SHP77 treated with DMSO at 0.1 percent for 48 hours (cell line): ENCODE measurements at regions not wholly inside any gene's neighbourhood (a gene's known extent, or its start where the extent isn't known, plus 50 kb on each side); places are given as distances from the start of the nearest gene placed in this dataset.

Source experiments
- DNase-seq: peaks from one replicate; lab custom pipeline; 2025; lab: John Stamatoyannopoulos, UW

- DNase-seq: no peak
Observed at GRCh38 chr12:92553389-92553788, 149.4 kb upstream of the PLEKHG7 start.

- no peak for DNase-seq
Observed at GRCh38 chr12:92552412-92553108, 150.2 kb upstream of the PLEKHG7 start.

GRCh38 chr12:92551853-92552397, 150.9 kb upstream of the PLEKHG7 start:
- no peak for DNase-seq

GRCh38 chr12:92551210-92551609, 151.6 kb upstream of the PLEKHG7 start:
- no peak for DNase-seq

- no peak for DNase-seq
Observed at GRCh38 chr12:92550661-92551060, 152.1 kb upstream of the PLEKHG7 start.

GRCh38 chr12:92550254-92550653, 152.5 kb upstream of the PLEKHG7 start:
- DNase-seq: no peak

GRCh38 chr12:92549516-92549915, 153.3 kb upstream of the PLEKHG7 start:
- no peak for DNase-seq

- no peak for DNase-seq
Observed at GRCh38 chr12:92547906-92548305, 154.9 kb upstream of the PLEKHG7 start.

GRCh38 chr12:92547420-92547819, 155.4 kb upstream of the PLEKHG7 start:
- DNase-seq: no peak

GRCh38 chr12:92546635-92547348, 156.0 kb upstream of the PLEKHG7 start:
- DNase-seq: no peak

- no peak for DNase-seq
Observed at GRCh38 chr12:92546259-92546634, 156.5 kb upstream of the PLEKHG7 start.

- no peak for DNase-seq
Observed at GRCh38 chr12:92544322-92544721, 158.5 kb upstream of the PLEKHG7 start.

- no peak for DNase-seq
Observed at GRCh38 chr12:92543840-92544239, 158.9 kb upstream of the PLEKHG7 start.

GRCh38 chr12:92543359-92543758, 159.4 kb upstream of the PLEKHG7 start:
- DNase-seq: no peak

- no peak for DNase-seq
Observed at GRCh38 chr12:92541731-92542130, 161.1 kb upstream of the PLEKHG7 start.

- no peak for DNase-seq
Observed at GRCh38 chr12:92540782-92541423, 161.9 kb upstream of the PLEKHG7 start.

GRCh38 chr12:92539976-92540781, 162.6 kb upstream of the PLEKHG7 start:
- no peak for DNase-seq

GRCh38 chr12:92539110-92539749, 163.6 kb upstream of the PLEKHG7 start:
- no peak for DNase-seq

- no peak for DNase-seq
Observed at GRCh38 chr12:92537290-92537960, 165.4 kb upstream of the PLEKHG7 start.

GRCh38 chr12:92535961-92536360, 166.8 kb upstream of the PLEKHG7 start:
- no peak for DNase-seq

- no peak for DNase-seq
Observed at GRCh38 chr12:92533280-92533890, 169.4 kb upstream of the PLEKHG7 start.
